ENCODE measurements at regions not wholly inside any gene's neighbourhood (a gene's known extent, or its start where the extent isn't known, plus 50 kb on each side); places are given as distances from the start of the nearest gene placed in this dataset.

GRCh38 chr20:50396623-50397022, 113.6 kb upstream of the PTPN1 start:
- TF ChIP-seq, protein P1, sequence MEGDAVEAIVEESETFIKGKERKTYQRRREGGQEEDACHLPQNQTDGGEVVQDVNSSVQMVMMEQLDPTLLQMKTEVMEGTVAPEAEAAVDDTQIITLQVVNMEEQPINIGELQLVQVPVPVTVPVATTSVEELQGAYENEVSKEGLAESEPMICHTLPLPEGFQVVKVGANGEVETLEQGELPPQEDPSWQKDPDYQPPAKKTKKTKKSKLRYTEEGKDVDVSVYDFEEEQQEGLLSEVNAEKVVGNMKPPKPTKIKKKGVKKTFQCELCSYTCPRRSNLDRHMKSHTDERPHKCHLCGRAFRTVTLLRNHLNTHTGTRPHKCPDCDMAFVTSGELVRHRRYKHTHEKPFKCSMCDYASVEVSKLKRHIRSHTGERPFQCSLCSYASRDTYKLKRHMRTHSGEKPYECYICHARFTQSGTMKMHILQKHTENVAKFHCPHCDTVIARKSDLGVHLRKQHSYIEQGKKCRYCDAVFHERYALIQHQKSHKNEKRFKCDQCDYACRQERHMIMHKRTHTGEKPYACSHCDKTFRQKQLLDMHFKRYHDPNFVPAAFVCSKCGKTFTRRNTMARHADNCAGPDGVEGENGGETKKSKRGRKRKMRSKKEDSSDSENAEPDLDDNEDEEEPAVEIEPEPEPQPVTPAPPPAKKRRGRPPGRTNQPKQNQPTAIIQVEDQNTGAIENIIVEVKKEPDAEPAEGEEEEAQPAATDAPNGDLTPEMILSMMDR (IDR thresholded peaks at IDR 0.05), result no peak
- TF ChIP-seq POLR2AphosphoS5 (IDR thresholded peaks at IDR 0.05; ENCODE audit: insufficient read depth in 1 of 2, low read depth in 1 of 2), result no peak
